Mucosa of gallbladder (tissue), 1 donor: ENCODE measurements at regions not wholly inside any gene's neighbourhood (a gene's known extent, or its start where the extent isn't known, plus 50 kb on each side); places are given as distances from the start of the nearest gene placed in this dataset.
"Not testable (repeated sequence)": the region's sequence is repeated elsewhere in the genome, so short reads cannot be mapped to it uniquely, and the experiment has no call there.

Source experiments
- DNase-seq: peaks from one replicate; pipeline ENCODE4 v3.0.0-alpha.2; 2020; ENCODE audit warnings: low spot score
- donor health status: DM: no; HTN: no; CAD: no.

GRCh38 chr5:42896523-42896922 is 84.8 kb upstream of the SELENOP start:
- DNase-seq, result no peak

- DNase-seq, result no peak
Measured at GRCh38 chr5:42894057-42894456, 82.4 kb upstream of the SELENOP start.

GRCh38 chr5:42889311-42889933 is 77.7 kb upstream of the SELENOP start:
- DNase-seq, result peak; percentile 84

- DNase-seq, result no peak
Measured at GRCh38 chr5:42888771-42889170, 77.1 kb upstream of the SELENOP start.

GRCh38 chr5:42887575-42887974 is 75.9 kb upstream of the SELENOP start:
- no peak for DNase-seq

- peak; percentile 54 for DNase-seq
Measured at GRCh38 chr5:42887097-42887496, 75.4 kb upstream of the SELENOP start.

GRCh38 chr5:42886635-42887034 is 74.9 kb upstream of the SELENOP start:
- no peak for DNase-seq

GRCh38 chr5:42884326-42884725 is 72.6 kb upstream of the SELENOP start:
- no peak for DNase-seq

- no peak for DNase-seq
Measured at GRCh38 chr5:42881416-42882117, 69.9 kb upstream of the SELENOP start.

GRCh38 chr5:42880496-42881150 is 68.9 kb upstream of the SELENOP start:
- no peak for DNase-seq

- no peak for DNase-seq
Measured at GRCh38 chr5:42879291-42879690, 67.6 kb upstream of the SELENOP start.

- DNase-seq, result no peak
Measured at GRCh38 chr5:42878550-42878949, 66.9 kb upstream of the SELENOP start.

- DNase-seq, result no peak
Measured at GRCh38 chr5:42878041-42878440, 66.3 kb upstream of the SELENOP start.

GRCh38 chr5:42877431-42877830 is 65.7 kb upstream of the SELENOP start:
- DNase-seq, result no peak

GRCh38 chr5:42876375-42876844 is 64.7 kb upstream of the SELENOP start:
- DNase-seq, result no peak

- no peak for DNase-seq
Measured at GRCh38 chr5:42875785-42876374, 64.2 kb upstream of the SELENOP start.

GRCh38 chr5:42875211-42875610 is 63.5 kb upstream of the SELENOP start:
- DNase-seq, result no peak

GRCh38 chr5:42874621-42875198 is 63.0 kb upstream of the SELENOP start:
- no peak for DNase-seq

GRCh38 chr5:42872865-42873264 is 61.2 kb upstream of the SELENOP start:
- no peak for DNase-seq

- DNase-seq, result no peak
Measured at GRCh38 chr5:42870882-42871418, 59.3 kb upstream of the SELENOP start.

- not testable (repeated sequence) for DNase-seq
Measured at GRCh38 chr5:42868417-42868816, 56.7 kb upstream of the SELENOP start.

GRCh38 chr5:42864749-42865148 is 53.1 kb upstream of the SELENOP start:
- DNase-seq, result not testable (repeated sequence)
